H1 (cell line): ENCODE measurements at regions not wholly inside any gene's neighbourhood (a gene's known extent, or its start where the extent isn't known, plus 50 kb on each side); places are given as distances from the start of the nearest gene placed in this dataset.
A peak's percentile ranks its signal among the peaks of the same experiment; 100 is the strongest.
"Not testable (repeated sequence)": the region's sequence is repeated elsewhere in the genome, so short reads cannot be mapped to it uniquely, and the experiment has no call there.

Experiments
- CTCF ChIA-PET: fragments of 300-600 bp; sonication (Branson Sonifier 250); formaldehyde crosslinking; loops from one replicate; lab custom pipeline; 2021; ENCODE audit not compliant: partially characterized antibody; lab: Charles Lee
- POLR2A ChIA-PET: fragments of 300-600 bp; sonication (Branson Sonifier 250); formaldehyde crosslinking; loops from one replicate; lab custom pipeline; 2021; ENCODE audit warnings: inconsistent platforms; ENCODE audit not compliant: partially characterized antibody; lab: Charles Lee
- DNase-seq, 2 experiments: peaks; one replicate each; pipeline versions ENCODE4 v3.0.0 to v3.0.0-alpha.2; 2010 to 2022; ENCODE audit warnings: low spot score in 2 of 2, low read depth in 1 of 2, mixed read lengths in 1 of 2
- FAIRE-seq: peaks from 2 replicates; lab custom pipeline; 2011; peaks lifted over from hg19 to GRCh38; lab: Jason Lieb, UNC
- H2AFZ ChIP-seq: 2 replicates; pipeline ENCODE4 v1.8.1; 2012; ENCODE audit warnings: low read length, inconsistent platforms
- H2AK5ac ChIP-seq: 2 replicates; pipeline ENCODE4 v1.6.1; 2013; ENCODE audit warnings: low read depth, low read length
- H2BK120ac ChIP-seq: replicated peaks from 2 replicates; pipeline ENCODE3; 2013; ENCODE audit warnings: low read depth, low read length, inconsistent platforms
- H2BK12ac ChIP-seq: 2 replicates; pipeline ENCODE4 v1.6.1; 2013; ENCODE audit warnings: low read depth, low read length
- H2BK15ac ChIP-seq: 2 replicates; pipeline ENCODE4 v1.6.1; 2013; ENCODE audit warnings: low read length
- H2BK20ac ChIP-seq: 2 replicates; pipeline ENCODE4 v1.6.1; 2013; ENCODE audit warnings: low read length
- H2BK5ac ChIP-seq: 2 replicates; pipeline ENCODE4 v1.6.1; 2013; ENCODE audit warnings: low read depth, low read length
- H3K14ac ChIP-seq: 2 replicates; pipeline ENCODE4 v1.6.1; 2013; ENCODE audit warnings: inconsistent platforms; ENCODE audit not compliant: insufficient read length
- H3K18ac ChIP-seq: 2 replicates; pipeline ENCODE4 v1.6.1; 2013; ENCODE audit warnings: low read length; ENCODE audit errors: extremely low read depth
- H3K23ac ChIP-seq: 2 replicates; pipeline ENCODE4 v1.6.1; 2013; ENCODE audit warnings: inconsistent platforms; ENCODE audit not compliant: insufficient read length
- H3K23me2 ChIP-seq: 2 replicates; pipeline ENCODE4 v1.6.1; 2013; ENCODE audit warnings: low read depth, low read length
- H3K27ac ChIP-seq: 2 replicates; pipeline ENCODE4 v1.6.1; 2011; ENCODE audit warnings: low read depth, low read length, inconsistent platforms
- H3K27me3 ChIP-seq, 4 experiments: replicated peaks in 1 of 4; 1 replicate in 1 of 4; 2 replicates in 3 of 4; pipeline versions ENCODE4 v1.6.1 to v1.8.1; 2011 to 2013; ENCODE audit warnings: low read length in 3 of 4, mild to moderate bottlenecking in 3 of 4, inconsistent platforms in 2 of 4, mixed read lengths in 2 of 4, moderate library complexity in 1 of 4; ENCODE audit not compliant: control insufficient read depth in 3 of 4, insufficient read depth in 3 of 4; ENCODE audit errors: extremely low read depth in 1 of 4
- H3K36me3 ChIP-seq, 4 experiments: 2 replicates each; pipeline versions ENCODE4 v1.6.1 to v1.8.1; 2011 to 2013; ENCODE audit warnings: mild to moderate bottlenecking in 4 of 4, low read length in 3 of 4, moderate library complexity in 2 of 4, control low read depth in 1 of 4, inconsistent platforms in 1 of 4; ENCODE audit not compliant: insufficient read depth in 4 of 4, control insufficient read depth in 2 of 4
- H3K4ac ChIP-seq: replicated peaks from 2 replicates; pipeline ENCODE3; 2013; ENCODE audit warnings: low read length, low read depth, mixed read lengths, inconsistent platforms; ENCODE audit not compliant: insufficient read length
- H3K4me1 ChIP-seq, 4 experiments: replicated peaks in 1 of 4; 1 replicate in 1 of 4; 2 replicates in 3 of 4; pipeline versions ENCODE4 v1.6.1 to v1.8.1; 2011 to 2013; ENCODE audit warnings: low read length in 3 of 4, inconsistent platforms in 2 of 4, mixed read lengths in 1 of 4; ENCODE audit not compliant: insufficient read depth in 4 of 4, control insufficient read depth in 3 of 4
- H3K4me2 ChIP-seq, 2 experiments: 2 replicates each; pipeline versions ENCODE4 v1.6.1 to v1.8.1; 2011 to 2013; ENCODE audit warnings: low read depth in 2 of 2, low read length in 2 of 2, control low read depth in 1 of 2, inconsistent platforms in 1 of 2, mild to moderate bottlenecking in 1 of 2; ENCODE audit not compliant: insufficient read depth in 1 of 2
- H3K4me3 ChIP-seq, 4 experiments: fragments of 200-600, 300-600 bp in 1 of 4; sonication (generic), shearing (Covaris generic), sonication (Bioruptor Twin) in 1 of 4; 2 replicates each; pipeline versions ENCODE4 v1.5.1 to v1.8.1; 2011 to 2016; ENCODE audit warnings: low read length in 4 of 4, low read depth in 3 of 4, control low read depth in 2 of 4, inconsistent platforms in 2 of 4, mild to moderate bottlenecking in 2 of 4, mixed read lengths in 1 of 4, moderate library complexity in 1 of 4; ENCODE audit not compliant: insufficient read depth in 2 of 4; ENCODE audit errors: extremely low read depth in 1 of 4
- H3K56ac ChIP-seq: replicated peaks from 2 replicates; pipeline ENCODE3; 2013; ENCODE audit warnings: low read depth, mild to moderate bottlenecking, mixed read lengths, low read length, inconsistent platforms; ENCODE audit not compliant: insufficient read length
- H3K79me1 ChIP-seq: 2 replicates; pipeline ENCODE4 v1.6.1; 2013; ENCODE audit warnings: low read depth, low read length, control low read depth
- H3K79me2 ChIP-seq, 2 experiments: 2 replicates each; pipeline versions ENCODE4 v1.6.1 to v1.8.1; 2012 to 2013; ENCODE audit warnings: low read length in 2 of 2, mild to moderate bottlenecking in 2 of 2, inconsistent platforms in 1 of 2; ENCODE audit not compliant: insufficient read depth in 2 of 2, control insufficient read depth in 1 of 2
- H3K9ac ChIP-seq, 4 experiments: replicated peaks in 1 of 4; 1 replicate in 1 of 4; 2 replicates in 3 of 4; pipeline versions ENCODE4 v1.6.1 to v1.8.1; 2011 to 2013; ENCODE audit warnings: low read depth in 3 of 4, low read length in 3 of 4, control low read depth in 2 of 4, mild to moderate bottlenecking in 2 of 4, moderate library complexity in 2 of 4, inconsistent platforms in 1 of 4; ENCODE audit errors: extremely low read depth in 1 of 4
- H3K9me3 ChIP-seq, 2 experiments: 2 replicates each; pipeline versions ENCODE4 v1.6.1 to v1.8.1; 2012 to 2013; ENCODE audit warnings: mild to moderate bottlenecking in 2 of 2, moderate library complexity in 2 of 2, control low read depth in 1 of 2, inconsistent platforms in 1 of 2, low read depth in 1 of 2, low read length in 1 of 2, mixed read lengths in 1 of 2; ENCODE audit not compliant: insufficient read depth in 2 of 2
- H4K20me1 ChIP-seq, 2 experiments: replicated peaks in 1 of 2; 2 replicates each; pipeline versions ENCODE3 to v1.8.1; 2011 to 2013; ENCODE audit warnings: inconsistent platforms in 2 of 2, low read length in 2 of 2, mild to moderate bottlenecking in 1 of 2; ENCODE audit not compliant: insufficient read depth in 2 of 2, control insufficient read depth in 1 of 2
- H4K5ac ChIP-seq: 2 replicates; pipeline ENCODE4 v1.6.1; 2013; ENCODE audit warnings: low read length, low read depth, mixed read lengths, inconsistent platforms; ENCODE audit not compliant: insufficient read length
- H4K8ac ChIP-seq: 2 replicates; pipeline ENCODE4 v1.8.0; 2013; ENCODE audit warnings: mild to moderate bottlenecking, moderate library complexity, low read length, inconsistent platforms; ENCODE audit not compliant: insufficient read depth; ENCODE audit errors: extremely low read depth
- H4K91ac ChIP-seq: replicated peaks from 2 replicates; pipeline ENCODE3; 2013; ENCODE audit warnings: low read length, mixed read lengths, inconsistent platforms; ENCODE audit not compliant: insufficient read length
- CTCF ChIP-seq, 3 experiments: IDR thresholded peaks; 1 replicate in 2 of 3; 2 replicates in 1 of 3; pipeline versions ENCODE4 v1.5.1 to v1.6.1; 2011; ENCODE audit warnings: low read length in 3 of 3, mild to moderate bottlenecking in 3 of 3, inconsistent platforms in 2 of 3, low read depth in 1 of 3, moderate library complexity in 1 of 3; ENCODE audit not compliant: insufficient read depth in 1 of 3; ENCODE audit errors: control extremely low read depth in 1 of 3
- RAD21 ChIP-seq, 2 experiments: IDR thresholded peaks in 1 of 2; conservative IDR thresholded peaks in 1 of 2; 2 replicates each; pipeline ENCODE4 v1.6.1; 2011; ENCODE audit warnings: low read depth in 2 of 2, low read length in 2 of 2, improper control_type of control experiment in 1 of 2, inconsistent platforms in 1 of 2, mild to moderate bottlenecking in 1 of 2, moderate library complexity in 1 of 2
- WGBS, 2 experiments: shearing (Covaris generic) in 1 of 2; methylation state at CpG; one replicate each; pipeline versions ENCODE4 v1.1.6 to v1.1.7; 2013 to 2015; ENCODE audit warnings: low lambda C conversion rate in 2 of 2, mixed read lengths in 2 of 2, inconsistent platforms in 1 of 2, low coverage in 1 of 2, missing lambda C conversion rate in 1 of 2; ENCODE audit not compliant: insufficient replicate concordance in 2 of 2, insufficient coverage in 1 of 2, insufficient read length in 1 of 2; ENCODE audit errors: extremely low coverage in 1 of 2, missing lambda C conversion rate in 1 of 2; 5-methylcytosine and 5-hydroxymethylcytosine counted together

DNA sequence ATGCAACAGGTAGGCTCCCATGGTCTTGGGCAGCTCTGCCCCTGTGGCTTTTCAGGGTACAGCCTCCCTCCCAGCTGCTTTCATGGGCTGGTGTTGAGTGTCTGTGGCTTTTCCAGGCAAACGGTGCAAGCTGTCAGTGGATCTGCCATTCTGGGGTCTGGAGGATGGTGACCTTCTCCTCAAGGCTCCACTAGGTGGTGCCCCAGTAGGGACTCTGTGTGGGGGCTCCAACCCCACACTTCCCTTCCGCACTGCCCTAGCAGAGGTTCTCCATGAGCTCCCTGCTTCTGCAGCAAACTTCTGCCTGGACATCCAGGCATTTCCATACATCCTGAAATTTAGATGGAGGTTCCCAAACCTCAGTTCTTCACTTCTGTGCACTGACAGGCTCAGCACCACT, 229.8 kb upstream of the TNC start:
- peak in 1 of 2 experiments; percentile 50 for DNase-seq
- H3K4me1 ChIP-seq, H2BK5ac ChIP-seq, H3K9me3 ChIP-seq, H3K79me1 ChIP-seq, H3K79me2 ChIP-seq, H3K23ac ChIP-seq, H3K18ac ChIP-seq, FAIRE-seq, H3K27ac ChIP-seq, H3K27me3 ChIP-seq, H4K8ac ChIP-seq, H3K4me3 ChIP-seq, H3K4ac ChIP-seq, H3K9ac ChIP-seq, H2BK120ac ChIP-seq, H2BK15ac ChIP-seq, H3K4me2 ChIP-seq, H3K23me2 ChIP-seq, H3K14ac ChIP-seq, H3K36me3 ChIP-seq, H4K91ac ChIP-seq, H2BK20ac ChIP-seq, H3K56ac ChIP-seq, H4K5ac ChIP-seq, H2AFZ ChIP-seq, H4K20me1 ChIP-seq: not testable (repeated sequence)
- CTCF ChIA-PET: interaction anchor here (1.2 to 2.2 kb wide), 5 partner anchors 12 to 176 kb away, joined by 3 to 10 read pairs (median 4); no protein-coding TSS in a partner anchor
- TF ChIP-seq CTCF (IDR thresholded peaks at IDR 0.05; ENCODE audit: control extremely low read depth in 1 of 3, insufficient read depth in 1 of 3, low read depth in 1 of 3, low read length in 3 of 3): peak; percentile 26 to 29 (median 28); a peak in 3 of 4 replicates
- peak; percentile 42 to 59 for TF ChIP-seq RAD21 (IDR thresholded peaks at IDR 0.05 in 1 of 2, conservative IDR thresholded peaks at IDR 0.05 in 1 of 2; ENCODE audit: low read depth in 2 of 2, low read length in 2 of 2)
- POLR2A ChIA-PET: interaction anchor here (0.8 to 1.3 kb wide), 4 partner anchors 9 to 143 kb away, joined by 3 to 4 read pairs (median 3); no protein-coding TSS in a partner anchor
- peak overlapping the region; percentile 53; the same call in 1 of the 2 replicates for H2AK5ac ChIP-seq
- peak overlapping the region; percentile 80; the same call in 1 of the 2 replicates for H2BK12ac ChIP-seq
- WGBS, 2 experiments: 97% methylated on average over 2 of the region's 2 CpGs; no CpG with 5 or more reads in 1 of the 2 experiments
